HG03103 (cell line): ENCODE measurements at regions not wholly inside any gene's neighbourhood (a gene's known extent, or its start where the extent isn't known, plus 50 kb on each side); places are given as distances from the start of the nearest gene placed in this dataset.

Experiments
- ATAC-seq: cut with Tn5 transposase; IDR thresholded peaks from one replicate; pipeline ENCODE4 v1.9.1; 2021; ENCODE audit warnings: low read depth; ENCODE audit not compliant: unreplicated experiment

- no peak for ATAC-seq
Measured at GRCh38 chr14:22391908-22392565, 197.0 kb downstream of the DAD1 start.

GRCh38 chr14:22390824-22391461 lies 198.1 kb downstream of the DAD1 start:
- no peak for ATAC-seq

- ATAC-seq, result no peak
Measured at GRCh38 chr14:22390195-22390594, 198.8 kb downstream of the DAD1 start.

GRCh38 chr14:22388669-22389595 lies 200.1 kb downstream of the DAD1 start:
- no peak for ATAC-seq

- ATAC-seq, result no peak
Measured at GRCh38 chr14:22387776-22388241, 201.2 kb downstream of the DAD1 start.

- no peak for ATAC-seq
Measured at GRCh38 chr14:22386924-22387775, 201.9 kb downstream of the DAD1 start.

- no peak for ATAC-seq
Measured at GRCh38 chr14:22384974-22385526, 204.0 kb downstream of the DAD1 start.

GRCh38 chr14:22384167-22384549 lies 204.9 kb downstream of the DAD1 start:
- ATAC-seq, result no peak

- ATAC-seq, result no peak
Measured at GRCh38 chr14:22383515-22384166, 205.4 kb downstream of the DAD1 start.

GRCh38 chr14:22382955-22383354 lies 206.1 kb downstream of the DAD1 start:
- ATAC-seq, result no peak

GRCh38 chr14:22382395-22382794 lies 206.6 kb downstream of the DAD1 start:
- ATAC-seq, result no peak

GRCh38 chr14:22381766-22382165 lies 207.3 kb downstream of the DAD1 start:
- ATAC-seq, result no peak

GRCh38 chr14:22381408-22381760 lies 207.6 kb downstream of the DAD1 start:
- ATAC-seq, result no peak

- no peak for ATAC-seq
Measured at GRCh38 chr14:22380571-22381407, 208.2 kb downstream of the DAD1 start.

- ATAC-seq, result no peak
Measured at GRCh38 chr14:22379727-22380126, 209.3 kb downstream of the DAD1 start.

GRCh38 chr14:22378181-22378580 lies 210.8 kb downstream of the DAD1 start:
- no peak for ATAC-seq

- no peak for ATAC-seq
Measured at GRCh38 chr14:22375321-22375930, 213.6 kb downstream of the DAD1 start.

GRCh38 chr14:22370084-22370847 lies 218.8 kb downstream of the DAD1 start:
- ATAC-seq, result no peak
